NCI-H146 treated with DMSO at 0.1 percent for 48 hours (cell line): ENCODE measurements at regions not wholly inside any gene's neighbourhood (a gene's known extent, or its start where the extent isn't known, plus 50 kb on each side); places are given as distances from the start of the nearest gene placed in this dataset.

Experiments used
- DNase-seq: peaks from one replicate; lab custom pipeline; 2025; ENCODE audit not compliant: unreplicated experiment; lab: John Stamatoyannopoulos, UW

DNA sequence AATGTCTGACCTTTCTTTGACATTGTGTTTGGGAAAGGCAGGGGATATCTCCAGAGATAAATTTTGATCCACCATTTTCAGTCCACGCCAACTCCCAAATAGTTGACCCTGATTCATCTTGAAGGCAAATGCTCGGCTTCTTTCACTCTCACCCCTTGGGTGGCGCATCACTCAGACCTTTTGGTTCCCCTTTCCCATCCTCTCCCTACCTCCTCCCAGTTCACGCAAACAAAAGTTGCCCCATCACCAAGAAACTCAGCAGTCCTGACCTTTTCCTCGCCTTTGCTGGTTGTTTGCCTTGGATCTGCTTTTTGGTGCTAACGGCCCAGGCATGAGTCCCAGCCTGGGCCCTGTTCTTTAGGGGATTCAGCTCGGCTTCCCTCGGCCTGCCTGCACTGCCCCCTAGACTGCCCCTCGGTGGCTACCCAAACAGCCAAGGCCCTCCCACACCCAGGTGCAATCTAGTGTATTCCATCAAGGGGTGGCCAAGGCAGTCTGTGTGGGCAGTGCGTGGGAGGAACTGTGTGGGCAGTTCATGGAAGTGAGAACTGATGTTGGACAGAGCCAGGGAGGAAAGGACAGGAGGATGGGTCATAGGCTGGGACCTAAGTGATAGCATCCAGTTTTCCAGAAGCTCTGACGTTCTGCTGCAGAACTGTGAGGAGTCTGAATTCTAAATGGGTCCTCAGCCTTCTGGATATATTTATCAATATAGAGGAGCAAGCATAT is 255.7 kb downstream of the DLEU7 start:
- no peak for DNase-seq

DNA sequence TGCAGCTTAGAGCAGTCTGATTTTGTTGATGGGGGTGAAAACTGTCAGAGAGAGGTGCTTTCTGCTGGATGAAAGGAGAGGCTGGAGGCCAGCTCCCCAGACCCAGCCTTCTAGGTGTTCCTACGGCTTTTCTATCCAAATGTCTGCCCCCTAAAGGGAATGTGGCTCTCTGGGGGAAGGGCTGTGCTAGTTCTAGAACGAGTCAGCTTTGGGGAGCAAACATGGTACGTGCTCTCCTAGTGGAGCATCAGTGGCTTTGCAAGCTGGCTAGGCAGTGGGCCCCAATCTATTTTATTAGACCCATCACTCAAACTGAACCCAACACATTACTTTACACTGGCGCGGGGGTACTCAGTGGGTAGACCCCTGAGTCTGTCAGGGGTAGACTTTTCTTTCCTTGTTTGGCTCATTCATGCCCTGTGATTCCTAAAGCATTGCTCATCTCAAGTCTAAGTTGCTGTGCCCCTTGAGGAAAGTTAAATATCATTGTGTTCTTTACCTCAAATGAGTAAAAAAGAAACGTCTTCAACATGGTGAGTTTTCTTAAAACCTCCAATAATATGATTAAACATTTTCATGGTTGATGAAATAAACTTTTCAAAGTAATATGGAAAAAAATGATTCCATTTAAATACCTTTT is 254.9 kb downstream of the DLEU7 start:
- no peak for DNase-seq

DNA sequence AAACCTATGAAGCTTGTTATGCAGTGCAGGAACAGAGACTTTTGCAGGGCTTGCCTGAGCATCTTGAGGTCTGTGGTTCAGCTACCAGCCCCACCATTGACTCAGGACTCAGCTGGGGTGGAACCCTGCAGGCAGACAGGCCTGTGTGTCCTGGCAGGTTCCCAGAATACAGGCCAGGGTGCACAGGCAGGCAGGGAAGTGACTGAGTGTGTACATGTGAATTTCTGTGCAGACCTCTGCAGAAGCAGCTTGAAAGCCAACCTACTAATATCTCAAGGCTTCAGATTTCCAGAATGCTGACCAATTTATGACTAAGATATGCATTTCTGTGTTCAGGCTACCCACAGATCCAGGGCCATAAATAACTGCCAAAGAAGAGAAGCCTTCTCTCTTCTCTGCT is 254.4 kb downstream of the DLEU7 start:
- no peak for DNase-seq

DNA sequence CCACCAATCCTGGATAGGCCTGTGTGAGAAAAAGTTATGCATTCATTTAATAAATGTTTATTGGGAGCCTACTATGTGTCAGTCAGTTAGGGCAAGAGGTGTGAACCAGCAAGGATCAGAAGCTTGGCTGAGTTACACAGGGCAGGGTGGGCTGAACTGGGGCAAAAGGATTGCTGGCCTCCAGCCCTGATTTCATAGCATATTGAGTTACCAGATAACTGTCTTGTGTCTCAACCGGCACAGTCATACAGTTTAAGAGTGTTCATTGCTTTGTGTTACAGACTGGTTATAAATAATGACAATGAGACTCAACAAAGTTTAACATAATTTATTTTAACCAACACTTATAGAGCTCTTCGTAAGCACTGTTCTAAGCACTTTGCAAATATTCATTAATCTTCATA is 253.8 kb downstream of the DLEU7 start:
- no peak for DNase-seq

DNA sequence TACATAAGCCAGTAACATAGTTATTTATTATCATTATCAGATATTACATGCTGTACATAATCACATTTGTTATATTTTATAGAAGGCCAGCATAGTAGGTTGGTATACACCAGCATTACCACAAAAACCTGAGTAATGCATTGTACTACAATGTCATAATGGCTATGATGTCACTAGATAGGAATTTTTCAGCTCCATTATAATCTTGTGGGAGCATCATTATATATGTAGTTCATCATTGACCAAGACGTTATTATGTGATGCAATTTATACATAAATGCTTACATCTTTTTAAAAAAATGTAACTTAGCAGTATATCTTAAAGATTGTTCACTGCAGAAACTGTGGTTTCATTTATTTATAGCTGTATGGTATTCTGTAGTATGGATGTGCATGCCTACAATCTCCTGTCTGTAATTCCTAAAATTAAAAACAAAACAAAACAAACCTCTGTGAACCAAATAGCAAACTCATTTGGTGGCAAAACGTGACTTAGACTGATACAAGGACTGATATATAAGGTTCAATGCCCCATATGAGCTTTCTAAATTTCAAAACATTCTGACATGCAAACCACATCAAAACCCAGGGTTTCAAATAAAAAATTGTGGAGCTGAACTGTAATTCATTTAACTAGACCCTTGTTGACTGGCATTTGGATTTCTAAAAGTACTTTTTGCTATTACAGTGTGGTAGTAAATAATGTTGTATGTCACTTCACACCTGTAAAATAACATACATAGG is 250.9 kb downstream of the DLEU7 start:
- no peak for DNase-seq

DNA sequence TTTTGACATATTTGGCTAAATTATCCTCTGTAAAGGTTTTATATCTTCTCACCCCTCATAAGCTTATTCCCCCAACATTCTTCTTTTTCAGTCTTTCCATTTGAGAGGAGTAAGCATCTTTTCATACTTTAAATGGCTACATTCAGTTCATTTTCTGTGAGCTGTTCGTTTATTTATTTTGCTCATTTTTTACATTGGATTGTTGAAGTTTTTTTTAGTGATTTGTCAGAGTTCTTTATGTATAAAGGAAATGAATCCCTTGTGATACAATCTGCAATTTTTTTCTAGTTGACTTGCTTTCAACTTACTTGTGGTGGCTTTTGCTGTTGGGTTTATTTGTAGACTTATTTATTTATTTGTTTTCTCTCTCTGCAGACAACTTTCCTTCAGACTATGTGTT is 250.3 kb downstream of the DLEU7 start:
- DNase-seq, result no peak

DNA sequence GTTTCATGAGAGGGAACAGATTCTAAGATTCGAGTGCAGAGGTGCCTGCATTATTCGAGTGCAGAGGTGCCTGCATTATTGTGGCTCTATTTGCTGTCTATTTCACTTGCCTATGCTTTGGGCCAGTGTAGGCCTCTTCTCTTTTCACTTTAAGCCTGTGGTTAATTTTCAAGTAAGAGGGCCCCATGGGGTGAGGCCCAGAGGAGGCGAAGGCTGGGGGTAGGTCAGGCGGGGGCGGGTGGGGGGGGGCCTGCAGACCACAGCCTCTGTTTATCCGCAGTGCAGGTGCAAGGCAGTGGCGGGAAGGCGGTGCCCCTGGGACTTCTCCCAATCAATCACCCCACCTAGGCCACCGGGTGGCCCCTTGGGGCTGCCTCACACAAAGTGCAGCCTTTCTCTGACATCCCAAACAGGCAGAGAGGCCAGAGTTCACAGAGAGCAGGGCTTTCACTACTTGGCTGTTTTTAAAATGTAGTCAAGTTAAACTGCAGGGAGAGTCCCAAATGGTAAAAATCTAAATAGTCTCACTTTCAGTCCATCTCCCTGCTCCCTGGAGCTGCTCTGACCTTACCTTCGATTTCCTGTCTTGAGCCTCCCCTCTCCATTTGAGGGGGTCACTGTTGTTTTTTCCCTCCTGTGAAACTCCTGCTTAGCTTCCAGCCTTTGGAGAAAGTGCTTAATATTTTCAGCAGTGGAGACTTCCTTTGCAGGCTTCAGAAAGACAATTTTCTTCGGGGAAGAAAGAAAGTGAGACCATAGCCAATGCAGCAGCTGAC is 249.0 kb downstream of the DLEU7 start:
- DNase-seq, result no peak

DNA sequence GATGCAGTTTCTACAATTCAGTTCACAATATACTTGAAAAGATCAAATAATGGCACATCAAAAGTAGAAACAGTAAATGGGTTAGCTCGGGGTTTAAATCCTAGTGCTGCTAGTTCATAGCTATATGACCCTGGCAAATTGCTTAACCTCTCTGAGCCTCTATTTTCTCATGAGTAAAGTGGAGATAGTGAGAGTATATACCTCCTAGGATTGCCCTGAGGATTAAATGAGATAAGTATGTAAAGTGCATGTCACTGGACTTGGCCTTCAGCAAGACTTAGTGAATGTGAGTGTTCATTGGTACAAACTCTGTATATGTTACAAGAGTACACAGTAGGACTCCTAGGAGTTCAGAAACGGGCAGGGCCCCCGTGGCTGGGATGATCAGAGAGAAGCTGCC is 248.3 kb downstream of the DLEU7 start:
- DNase-seq, result no peak

DNA sequence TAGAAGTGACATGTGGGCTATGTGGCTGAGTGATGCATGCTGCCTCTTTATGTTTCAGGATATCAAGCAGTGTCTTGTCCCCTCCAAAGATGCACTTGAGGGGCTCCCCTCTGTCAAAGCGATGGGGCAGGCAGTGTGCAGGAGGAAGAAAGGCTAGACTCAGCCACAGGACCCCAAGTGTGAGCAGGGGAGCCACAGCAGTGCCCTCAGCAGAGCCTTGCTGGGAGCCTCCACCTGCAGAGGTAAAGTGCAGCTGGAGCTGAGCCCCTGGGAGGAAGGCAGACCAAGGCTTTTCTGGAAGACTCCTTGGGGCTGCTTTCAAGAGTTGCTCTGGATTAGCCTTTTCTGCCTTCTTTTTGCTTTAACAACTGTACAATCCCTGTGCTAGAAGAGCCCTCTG is 247.3 kb downstream of the DLEU7 start:
- DNase-seq, result no peak

DNA sequence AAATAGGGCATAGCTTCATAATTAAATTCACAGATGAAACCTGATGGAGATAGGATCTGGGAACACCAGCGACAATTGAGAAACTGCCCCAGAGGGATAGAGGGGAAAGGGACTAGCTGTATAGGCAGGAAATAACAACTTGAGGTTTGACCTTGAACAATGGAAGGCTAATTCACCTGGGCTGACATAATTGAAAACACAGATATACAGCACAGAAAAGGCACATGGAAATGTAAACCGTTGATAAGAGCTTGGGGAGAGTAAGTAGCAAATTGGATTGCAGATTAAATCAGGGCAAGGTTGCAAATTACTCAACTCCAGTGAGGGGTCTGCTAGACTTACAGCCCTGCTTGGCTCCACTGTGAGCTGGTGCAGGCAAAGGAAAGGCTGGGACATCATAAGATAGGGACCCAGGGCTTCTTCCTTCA is 246.7 kb downstream of the DLEU7 start:
- DNase-seq, result peak; percentile 16

DNA sequence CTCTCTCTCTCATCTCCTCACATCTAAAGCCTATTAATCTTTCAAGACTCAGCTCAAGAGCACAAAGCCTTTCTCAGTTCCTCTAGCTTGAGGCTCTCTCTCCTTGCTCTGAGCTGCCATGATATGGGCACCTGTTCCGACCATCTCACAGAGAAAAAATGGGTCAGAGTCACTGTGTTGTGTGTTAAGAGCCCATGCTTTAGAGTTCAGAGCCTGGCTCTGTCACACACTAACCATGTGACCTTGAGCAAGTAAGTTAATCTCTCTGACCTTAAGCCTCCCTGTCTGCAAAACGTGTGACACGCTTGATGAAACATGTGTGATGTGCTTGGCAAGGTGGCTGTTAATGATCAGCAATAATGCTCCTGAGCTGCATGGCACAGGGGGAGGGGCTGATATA is 245.2 kb downstream of the DLEU7 start:
- no peak for DNase-seq

DNA sequence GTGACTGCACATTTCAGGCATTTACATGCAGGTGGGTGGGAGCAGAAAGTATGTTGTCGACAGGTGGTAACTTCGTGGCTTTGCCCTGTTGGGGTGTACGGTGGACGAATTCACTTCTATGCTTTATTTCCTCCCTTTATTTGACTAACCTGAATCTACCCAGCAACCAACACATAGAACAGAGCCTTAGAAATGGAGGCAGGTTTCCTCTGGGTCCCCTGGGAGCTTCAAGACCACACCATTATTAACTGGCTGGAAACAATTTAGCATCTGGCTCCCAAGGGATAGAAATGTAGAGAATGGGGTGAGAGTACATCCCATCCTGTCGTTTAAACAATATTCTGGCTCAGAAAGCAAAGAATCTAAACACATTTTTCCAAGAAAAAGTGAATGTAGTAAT is 244.4 kb downstream of the DLEU7 start:
- no peak for DNase-seq

DNA sequence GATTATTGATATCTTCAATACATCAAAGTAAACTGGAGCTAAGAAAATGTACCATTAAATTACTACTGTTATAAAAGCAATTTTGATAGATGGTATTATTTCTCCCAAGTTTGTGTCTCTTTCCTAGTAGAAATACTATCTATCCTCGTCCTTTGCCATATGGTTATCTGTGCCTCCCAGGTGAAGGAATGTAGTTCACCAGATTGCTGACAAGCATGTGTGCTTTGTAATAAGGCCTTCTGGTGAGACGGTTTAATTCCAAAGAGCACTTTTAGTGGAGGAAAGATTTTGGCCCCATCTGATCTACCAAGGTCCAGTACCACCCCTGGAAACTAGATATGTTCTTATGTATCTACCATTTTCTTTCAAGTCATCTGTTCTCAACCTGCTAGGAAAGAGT is 243.6 kb downstream of the DLEU7 start:
- no peak for DNase-seq

DNA sequence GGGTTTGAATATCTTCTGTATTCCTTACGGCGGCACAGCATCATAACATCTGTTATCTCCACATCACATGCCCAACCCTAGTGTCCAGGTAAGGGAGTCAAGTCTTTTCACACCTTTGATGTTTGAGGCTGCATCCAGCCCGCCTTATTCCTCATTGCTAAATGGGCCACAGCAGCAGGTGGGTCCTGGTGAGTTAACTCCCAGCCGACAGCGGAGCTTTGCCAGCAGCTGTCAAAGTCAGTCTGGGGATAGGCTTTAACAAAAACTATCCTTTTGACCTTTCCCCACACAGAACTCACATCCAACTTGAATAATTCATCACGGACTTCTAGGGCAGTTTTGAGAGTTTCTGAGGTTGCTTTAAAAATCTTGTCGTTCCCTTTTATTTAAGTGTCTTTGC is 235.1 kb downstream of the DLEU7 start:
- DNase-seq, result no peak

DNA sequence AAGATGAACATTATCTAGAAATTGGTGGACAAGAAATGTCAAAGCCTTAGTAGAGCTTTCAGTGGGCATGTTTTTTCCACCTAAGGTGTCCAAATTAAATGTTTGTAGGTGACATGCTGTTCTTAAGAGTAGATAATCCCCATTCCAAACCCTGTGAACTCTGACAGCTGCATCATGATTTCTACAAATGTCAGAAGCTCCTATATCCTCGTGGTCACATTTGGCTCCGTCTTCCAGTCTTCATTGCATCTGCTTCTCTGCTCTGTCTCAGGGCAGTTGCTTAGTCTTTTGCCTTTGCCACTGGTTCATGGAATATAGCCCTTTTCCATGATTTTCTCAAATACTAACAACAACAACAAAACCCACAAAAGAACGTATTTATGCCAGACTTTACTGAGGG is 234.5 kb downstream of the DLEU7 start:
- no peak for DNase-seq

DNA sequence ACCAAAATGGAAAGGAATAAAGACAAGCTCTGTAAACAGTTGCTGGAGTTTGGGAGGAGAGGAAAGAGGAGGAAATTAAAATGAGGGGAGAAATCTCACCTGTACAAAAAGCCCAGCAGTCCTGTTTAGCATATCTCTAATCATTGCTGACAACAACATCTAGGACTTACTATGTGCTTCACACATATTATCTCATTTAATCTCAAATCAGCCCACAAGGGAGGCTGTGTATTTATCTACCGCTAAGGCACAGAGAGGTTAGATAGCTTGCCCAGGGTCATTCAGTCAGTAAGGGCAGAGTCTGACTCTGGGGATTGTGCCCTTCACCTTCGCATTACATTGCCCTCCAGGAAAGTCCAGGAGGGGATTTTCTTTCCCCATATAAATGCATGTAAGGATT is 233.3 kb downstream of the DLEU7 start:
- no peak for DNase-seq

DNA sequence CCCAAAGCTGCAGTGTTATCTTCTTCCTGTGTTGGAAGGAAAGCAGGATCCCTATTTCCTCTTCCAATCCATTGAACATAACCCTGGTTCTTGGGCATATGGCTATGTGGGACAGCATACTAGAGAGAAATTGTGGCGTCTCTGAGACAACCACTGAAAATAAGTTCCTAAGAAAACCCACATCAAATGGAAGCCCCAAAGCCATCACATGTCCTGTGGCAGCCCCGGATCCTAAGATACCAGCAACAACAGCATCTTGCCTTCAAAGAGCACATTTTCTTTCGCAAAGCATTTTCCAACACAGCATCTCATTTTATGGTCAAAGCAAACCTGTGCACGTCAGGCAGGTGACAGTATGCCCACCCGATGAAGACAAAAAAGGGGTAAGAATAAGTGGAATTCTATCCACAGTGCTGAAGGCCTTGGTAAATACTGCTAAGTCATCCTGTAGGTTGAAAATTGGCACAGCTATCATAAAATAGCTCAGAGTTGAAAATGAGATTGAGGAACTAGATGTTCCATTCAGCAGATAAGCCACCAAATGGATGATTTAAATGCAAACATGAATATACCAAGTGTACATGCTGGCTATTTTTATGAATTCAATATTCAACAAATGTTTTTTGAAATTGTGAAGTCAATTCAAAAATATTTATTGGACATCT is 232.2 kb downstream of the DLEU7 start:
- DNase-seq, result no peak

DNA sequence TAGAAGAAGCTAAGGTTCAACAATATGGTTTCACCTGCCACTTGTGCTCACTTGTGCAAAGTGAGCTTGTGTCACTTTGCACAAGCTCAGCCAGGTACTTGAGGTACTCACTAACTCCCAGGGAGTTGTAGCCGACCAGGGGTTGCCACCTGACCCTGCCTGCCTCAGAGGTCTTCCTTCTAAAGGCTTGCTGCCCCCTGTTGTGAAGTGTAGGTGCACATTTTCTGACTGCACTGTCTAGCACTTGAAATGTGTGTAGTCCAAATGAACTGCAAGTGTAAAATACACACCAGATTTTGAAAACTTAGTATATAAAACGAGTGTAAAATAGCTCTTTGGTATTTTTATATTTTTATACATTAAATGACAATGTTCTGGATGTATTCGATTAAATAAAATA is 230.8 kb downstream of the DLEU7 start:
- DNase-seq, result no peak

DNA sequence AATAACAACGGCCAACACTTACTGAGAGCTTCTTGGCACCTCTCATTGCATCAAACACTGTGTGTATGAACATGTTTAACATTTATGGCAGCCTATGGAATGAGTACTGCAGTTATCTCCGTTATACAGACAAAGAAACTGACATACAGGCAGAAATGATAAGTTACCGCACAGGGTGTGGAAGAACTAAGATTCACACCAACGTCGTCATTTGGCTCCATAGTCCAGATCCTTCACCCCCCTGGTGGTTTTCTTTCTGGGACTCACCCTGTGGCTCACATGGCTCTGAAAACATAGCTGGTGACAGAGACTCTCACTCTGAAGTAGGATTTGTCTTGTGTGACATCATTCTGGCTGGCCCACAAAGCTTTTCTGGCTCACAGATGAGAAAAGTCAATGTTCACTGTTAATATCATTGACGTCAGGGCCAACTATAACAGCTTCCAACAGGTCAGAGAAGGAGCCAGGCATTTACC is 230.1 kb downstream of the DLEU7 start:
- no peak for DNase-seq

DNA sequence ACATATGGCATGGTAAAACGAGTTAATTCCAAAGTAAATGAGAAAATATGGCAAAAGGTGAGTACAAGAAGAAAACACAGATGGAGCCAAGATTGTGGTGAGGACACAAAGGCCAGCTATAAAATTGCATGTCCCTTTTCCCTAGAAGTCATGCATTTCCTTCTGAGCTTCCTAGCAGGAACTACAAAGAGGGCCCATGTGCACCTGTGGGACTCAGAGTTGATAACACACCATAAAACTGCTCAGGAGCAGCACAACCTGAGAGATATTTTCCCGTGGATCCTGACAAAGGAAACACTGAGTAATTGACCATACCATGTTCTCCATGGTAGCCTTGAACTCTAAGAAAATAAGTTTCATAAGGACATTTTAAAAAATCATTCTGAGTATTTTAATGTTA is 228.3 kb downstream of the DLEU7 start:
- no peak for DNase-seq

DNA sequence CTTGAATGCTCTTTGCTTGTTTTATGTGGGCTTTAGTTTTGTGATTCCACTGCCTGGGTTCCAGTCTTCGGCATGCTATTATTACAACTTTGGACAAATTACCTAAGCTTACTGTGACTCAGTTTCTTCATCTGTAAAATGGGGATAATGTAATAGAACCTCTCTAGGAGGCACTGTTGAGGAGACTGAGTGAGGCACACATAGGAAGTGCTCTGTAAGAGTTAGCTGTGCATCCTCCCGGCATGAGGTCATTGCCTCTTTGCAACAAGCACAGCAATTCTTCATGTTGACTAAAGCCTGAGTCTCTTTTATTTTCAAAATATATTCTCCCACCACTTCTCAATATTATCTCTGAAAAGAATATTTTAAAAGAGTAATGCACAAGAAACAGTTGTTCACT is 227.4 kb downstream of the DLEU7 start:
- no peak for DNase-seq
